SU-DHL-6 (cell line): ENCODE measurements at regions not wholly inside any gene's neighbourhood (a gene's known extent, or its start where the extent isn't known, plus 50 kb on each side); places are given as distances from the start of the nearest gene placed in this dataset.

ENCODE experiments used
- EZH2phosphoT487 ChIP-seq: fragments of 200-600 bp; sonication (generic), shearing (Covaris generic); conservative IDR thresholded peaks from 2 replicates; pipeline ENCODE4 v1.6.1; 2018; ENCODE audit warnings: mild to moderate bottlenecking, antibody characterized with exemption, low read length, moderate library complexity, mixed read lengths
- TF ChIP-seq, protein P1 (sequence below): fragments of 200-600 bp; sonication (generic); IDR thresholded peaks from one replicate; pipeline ENCODE4 v1.5.1; 2017; ENCODE audit warnings: antibody characterized with exemption, mild to moderate bottlenecking, low read length, moderate library complexity; ENCODE audit not compliant: insufficient read depth, poor library complexity, severe bottlenecking

DNA sequence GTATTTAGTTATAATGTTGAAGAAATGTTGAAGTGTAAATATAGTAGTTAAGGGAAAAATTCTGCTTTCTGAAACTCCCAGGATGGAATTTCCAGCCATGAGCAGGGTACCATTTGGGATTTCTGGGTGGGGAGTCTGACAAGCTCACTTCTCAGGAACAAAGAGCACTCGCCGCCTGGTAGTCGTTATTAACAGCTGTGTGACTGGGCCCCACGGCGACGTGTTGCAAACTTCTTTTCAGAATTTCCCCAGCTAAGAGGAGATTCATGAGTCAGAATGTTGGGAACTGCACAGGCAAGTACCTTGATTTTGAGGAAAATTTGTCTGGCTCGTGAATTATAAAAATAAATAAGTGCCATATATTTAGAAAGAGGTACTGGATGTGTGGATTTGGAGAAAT is 103.7 kb downstream of the LACC1 start:
- TF ChIP-seq, protein P1, sequence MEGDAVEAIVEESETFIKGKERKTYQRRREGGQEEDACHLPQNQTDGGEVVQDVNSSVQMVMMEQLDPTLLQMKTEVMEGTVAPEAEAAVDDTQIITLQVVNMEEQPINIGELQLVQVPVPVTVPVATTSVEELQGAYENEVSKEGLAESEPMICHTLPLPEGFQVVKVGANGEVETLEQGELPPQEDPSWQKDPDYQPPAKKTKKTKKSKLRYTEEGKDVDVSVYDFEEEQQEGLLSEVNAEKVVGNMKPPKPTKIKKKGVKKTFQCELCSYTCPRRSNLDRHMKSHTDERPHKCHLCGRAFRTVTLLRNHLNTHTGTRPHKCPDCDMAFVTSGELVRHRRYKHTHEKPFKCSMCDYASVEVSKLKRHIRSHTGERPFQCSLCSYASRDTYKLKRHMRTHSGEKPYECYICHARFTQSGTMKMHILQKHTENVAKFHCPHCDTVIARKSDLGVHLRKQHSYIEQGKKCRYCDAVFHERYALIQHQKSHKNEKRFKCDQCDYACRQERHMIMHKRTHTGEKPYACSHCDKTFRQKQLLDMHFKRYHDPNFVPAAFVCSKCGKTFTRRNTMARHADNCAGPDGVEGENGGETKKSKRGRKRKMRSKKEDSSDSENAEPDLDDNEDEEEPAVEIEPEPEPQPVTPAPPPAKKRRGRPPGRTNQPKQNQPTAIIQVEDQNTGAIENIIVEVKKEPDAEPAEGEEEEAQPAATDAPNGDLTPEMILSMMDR: no peak
- TF ChIP-seq EZH2phosphoT487: no peak
